Neural crest cell (in vitro differentiated cells): ENCODE measurements at regions not wholly inside any gene's neighbourhood (a gene's known extent, or its start where the extent isn't known, plus 50 kb on each side); places are given as distances from the start of the nearest gene placed in this dataset.

Experiments
- DNase-seq: peaks from one replicate; pipeline ENCODE4 v3.0.0; 2021; ENCODE audit warnings: low read depth, mixed read lengths, low spot score
- H3K27ac Mint-ChIP-seq: one replicate; pipeline ENCODE4 v1.8.0; 2021; ENCODE audit warnings: mild to moderate bottlenecking, mixed read lengths; ENCODE audit not compliant: unreplicated experiment
- H3K27me3 Mint-ChIP-seq: 2 replicates; pipeline ENCODE4 v1.8.0; 2021; ENCODE audit warnings: low read depth, mild to moderate bottlenecking, mixed read lengths
- H3K36me3 Mint-ChIP-seq: 2 replicates; pipeline ENCODE4 v1.8.0; 2021; ENCODE audit warnings: low read depth, mild to moderate bottlenecking, mixed read lengths
- H3K4me1 Mint-ChIP-seq: 2 replicates; pipeline ENCODE4 v1.8.0; 2021; ENCODE audit warnings: mixed read lengths
- H3K4me3 Mint-ChIP-seq: one replicate; pipeline ENCODE4 v1.8.0; 2021; ENCODE audit warnings: mild to moderate bottlenecking, mixed read lengths
- H3K9me3 Mint-ChIP-seq: 2 replicates; pipeline ENCODE4 v1.8.0; 2021; ENCODE audit warnings: mixed read lengths
- TF ChIP-seq, protein P1 (sequence below): fragments of 200-600 bp; sonication (generic); conservative IDR thresholded peaks from 2 replicates; pipeline ENCODE4 v1.5.0; 2021; ENCODE audit warnings: antibody characterized with exemption, mild to moderate bottlenecking

DNA sequence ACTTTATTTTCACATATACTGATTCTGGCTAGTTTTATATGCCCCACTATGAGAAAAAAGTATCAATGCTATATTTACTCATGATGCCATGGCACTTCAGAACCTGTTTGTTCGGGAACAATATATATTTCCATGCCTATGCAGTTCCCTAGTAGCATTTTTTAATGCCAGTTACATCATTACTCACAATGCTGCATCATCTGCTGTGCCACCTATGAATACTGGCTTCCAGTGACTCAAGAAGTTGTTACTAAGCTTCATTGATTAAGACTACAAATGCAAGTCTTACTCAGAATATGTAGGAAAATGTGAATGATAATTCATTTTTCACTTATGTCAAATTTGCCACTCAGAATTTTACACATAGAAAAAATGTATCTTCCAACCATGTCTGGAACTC, 97.9 kb downstream of the MAFB start:
- DNase-seq = no peak
- Mint-ChIP-seq H3K27me3 (peaks cover 46% of the 10 kb centered on the region), H3K27ac (no peak overlapping the region), H3K4me3 (no peak overlapping the region), H3K36me3 (peaks cover 3% of the 10 kb centered on the region), H3K4me1 (no peaks in the 10 kb centered on the region), H3K9me3 (peaks cover 13% of the 10 kb centered on the region)
- TF ChIP-seq, protein P1, sequence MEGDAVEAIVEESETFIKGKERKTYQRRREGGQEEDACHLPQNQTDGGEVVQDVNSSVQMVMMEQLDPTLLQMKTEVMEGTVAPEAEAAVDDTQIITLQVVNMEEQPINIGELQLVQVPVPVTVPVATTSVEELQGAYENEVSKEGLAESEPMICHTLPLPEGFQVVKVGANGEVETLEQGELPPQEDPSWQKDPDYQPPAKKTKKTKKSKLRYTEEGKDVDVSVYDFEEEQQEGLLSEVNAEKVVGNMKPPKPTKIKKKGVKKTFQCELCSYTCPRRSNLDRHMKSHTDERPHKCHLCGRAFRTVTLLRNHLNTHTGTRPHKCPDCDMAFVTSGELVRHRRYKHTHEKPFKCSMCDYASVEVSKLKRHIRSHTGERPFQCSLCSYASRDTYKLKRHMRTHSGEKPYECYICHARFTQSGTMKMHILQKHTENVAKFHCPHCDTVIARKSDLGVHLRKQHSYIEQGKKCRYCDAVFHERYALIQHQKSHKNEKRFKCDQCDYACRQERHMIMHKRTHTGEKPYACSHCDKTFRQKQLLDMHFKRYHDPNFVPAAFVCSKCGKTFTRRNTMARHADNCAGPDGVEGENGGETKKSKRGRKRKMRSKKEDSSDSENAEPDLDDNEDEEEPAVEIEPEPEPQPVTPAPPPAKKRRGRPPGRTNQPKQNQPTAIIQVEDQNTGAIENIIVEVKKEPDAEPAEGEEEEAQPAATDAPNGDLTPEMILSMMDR = no peak

DNA sequence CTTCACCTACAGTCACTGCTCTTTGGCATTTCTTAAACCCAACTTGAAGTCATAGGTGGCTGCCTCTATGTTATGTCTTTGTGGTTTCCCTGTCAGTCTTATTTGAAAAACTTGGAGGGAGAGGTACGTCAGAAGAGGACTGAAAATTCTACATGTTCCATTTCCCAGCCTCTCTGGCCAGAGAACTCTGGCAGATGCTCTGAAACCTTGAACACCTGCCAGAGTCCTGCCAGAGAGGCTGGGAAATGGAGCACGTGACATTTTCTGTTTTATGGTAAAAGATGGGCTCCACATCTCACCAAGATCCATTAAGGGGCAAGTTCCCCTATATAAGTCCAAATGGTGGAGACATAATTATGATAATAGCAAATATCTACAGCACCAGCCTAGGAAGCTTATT, 99.5 kb downstream of the MAFB start:
- peaks cover 9% of the 10 kb centered on the region for H3K9me3 Mint-ChIP-seq
- H3K36me3 Mint-ChIP-seq = no peaks in the 10 kb centered on the region
- H3K27me3 Mint-ChIP-seq = peaks cover 40% of the 10 kb centered on the region
- no peak overlapping the region for H3K27ac Mint-ChIP-seq
- DNase-seq = no peak
- no peaks in the 10 kb centered on the region for H3K4me1 Mint-ChIP-seq
- TF ChIP-seq, protein P1 = no peak
- no peak overlapping the region for H3K4me3 Mint-ChIP-seq

DNA sequence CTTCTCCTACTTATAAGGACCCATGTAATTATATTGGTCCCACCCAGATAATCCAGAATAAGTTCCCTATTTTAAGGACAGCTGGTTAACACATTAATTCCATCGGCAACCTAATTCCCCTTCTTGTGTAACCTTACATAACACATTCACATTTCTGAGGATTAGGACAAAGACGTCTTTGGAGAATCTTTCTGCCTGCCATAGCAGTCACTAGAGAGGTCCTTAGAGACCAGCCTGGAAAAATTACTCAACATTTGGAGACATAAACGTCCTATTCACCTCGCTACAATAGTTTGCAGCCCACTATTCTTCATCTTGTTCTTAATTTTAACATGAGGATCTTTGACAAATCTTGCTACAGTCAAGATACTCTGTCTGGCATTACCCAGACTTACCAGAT, 100.1 kb downstream of the MAFB start:
- Mint-ChIP-seq H3K4me1 (no peaks in the 10 kb centered on the region), H3K36me3 (no peaks in the 10 kb centered on the region), H3K27me3 (peaks cover 40% of the 10 kb centered on the region), H3K27ac (no peak overlapping the region), H3K4me3 (no peak overlapping the region), H3K9me3 (peaks cover 9% of the 10 kb centered on the region)
- DNase-seq = no peak
- TF ChIP-seq, protein P1 = no peak

DNA sequence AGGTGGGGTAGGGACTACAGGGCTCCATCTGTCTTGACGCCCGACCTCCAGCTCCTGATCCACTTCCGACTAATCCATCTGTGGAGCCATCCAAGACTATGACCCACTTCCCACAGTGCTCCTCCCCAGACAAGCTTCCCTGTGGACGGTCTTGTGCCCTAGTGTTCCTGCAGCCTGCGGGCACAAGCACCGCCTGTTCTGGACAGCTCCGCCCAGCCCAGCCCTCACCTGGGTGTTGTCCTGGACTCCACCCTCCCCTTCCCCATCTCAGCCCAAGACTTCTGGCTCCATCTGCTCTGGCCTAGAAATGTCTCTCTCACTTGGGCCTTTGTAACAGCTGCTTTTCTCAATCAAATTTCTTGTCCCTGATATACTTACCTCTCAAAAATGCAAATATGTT, 102.0 kb downstream of the MAFB start:
- Mint-ChIP-seq H3K36me3 (no peaks in the 10 kb centered on the region), H3K27me3 (peaks cover 31% of the 10 kb centered on the region), H3K9me3 (peaks cover 3% of the 10 kb centered on the region), H3K4me3 (no peak overlapping the region), H3K27ac (no peak overlapping the region), H3K4me1 (no peaks in the 10 kb centered on the region)
- TF ChIP-seq, protein P1 = no peak
- no peak for DNase-seq

DNA sequence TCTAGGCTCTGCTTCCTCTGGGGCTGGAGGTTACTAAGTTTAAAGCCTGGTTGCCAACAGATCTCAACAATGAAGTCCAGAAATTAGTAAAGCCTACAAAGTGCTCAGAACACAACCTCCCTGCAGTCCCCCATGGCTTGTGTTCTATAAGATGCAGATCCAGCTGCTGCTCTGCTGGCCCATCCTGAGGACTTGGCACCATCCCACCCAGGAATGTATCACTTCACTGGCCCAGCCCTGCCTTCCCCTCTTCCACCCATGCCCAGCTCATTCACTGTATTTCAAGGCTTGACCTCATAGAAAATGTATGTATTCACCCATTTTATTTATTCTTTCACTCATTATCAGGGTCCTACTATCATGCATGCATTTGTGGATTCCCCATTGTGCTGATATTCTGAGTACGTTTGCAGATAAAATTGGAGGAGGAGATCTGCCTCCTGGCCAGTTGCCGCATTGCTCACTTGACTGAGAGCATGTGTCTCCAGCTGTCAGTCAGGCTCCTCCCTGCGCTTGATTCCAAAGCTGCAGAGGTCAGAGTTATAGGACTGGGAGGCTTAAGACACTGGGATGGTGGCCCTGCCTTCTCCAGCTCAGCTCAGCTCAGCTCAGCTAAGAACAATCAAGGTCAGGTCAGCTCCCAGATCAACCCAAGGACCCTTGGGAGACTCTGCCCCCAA, 104.8 kb downstream of the MAFB start:
- TF ChIP-seq, protein P1 = no peak
- Mint-ChIP-seq H3K4me3 (no peak overlapping the region), H3K9me3 (no peaks in the 10 kb centered on the region), H3K27ac (no peak overlapping the region), H3K4me1 (no peaks in the 10 kb centered on the region), H3K36me3 (no peaks in the 10 kb centered on the region), H3K27me3 (peaks cover 22% of the 10 kb centered on the region)
- no peak for DNase-seq
